Neuron (in vitro differentiated cells): ENCODE measurements at regions not wholly inside any gene's neighbourhood (a gene's known extent, or its start where the extent isn't known, plus 50 kb on each side); places are given as distances from the start of the nearest gene placed in this dataset.

ENCODE experiments used
- H2AFZ ChIP-seq: one replicate; pipeline ENCODE4 v1.6.1; 2013; ENCODE audit warnings: low read depth, mild to moderate bottlenecking, inconsistent platforms, low read length, moderate library complexity
- H3K27me3 ChIP-seq: one replicate; pipeline ENCODE4 v1.6.1; 2013; ENCODE audit warnings: low read length; ENCODE audit not compliant: insufficient read depth
- H3K36me3 ChIP-seq: one replicate; pipeline ENCODE4 v1.6.1; 2013; ENCODE audit warnings: low read length; ENCODE audit not compliant: insufficient read depth
- H3K4me1 ChIP-seq: one replicate; pipeline ENCODE4 v1.6.1; 2013; ENCODE audit warnings: low read length; ENCODE audit not compliant: insufficient read depth
- H3K4me3 ChIP-seq: 2 replicates; pipeline ENCODE4 v1.5.1; 2013; ENCODE audit warnings: mild to moderate bottlenecking, low read length, moderate library complexity
- H3K9me3 ChIP-seq: one replicate; pipeline ENCODE4 v1.6.1; 2013; ENCODE audit warnings: low read length

DNA sequence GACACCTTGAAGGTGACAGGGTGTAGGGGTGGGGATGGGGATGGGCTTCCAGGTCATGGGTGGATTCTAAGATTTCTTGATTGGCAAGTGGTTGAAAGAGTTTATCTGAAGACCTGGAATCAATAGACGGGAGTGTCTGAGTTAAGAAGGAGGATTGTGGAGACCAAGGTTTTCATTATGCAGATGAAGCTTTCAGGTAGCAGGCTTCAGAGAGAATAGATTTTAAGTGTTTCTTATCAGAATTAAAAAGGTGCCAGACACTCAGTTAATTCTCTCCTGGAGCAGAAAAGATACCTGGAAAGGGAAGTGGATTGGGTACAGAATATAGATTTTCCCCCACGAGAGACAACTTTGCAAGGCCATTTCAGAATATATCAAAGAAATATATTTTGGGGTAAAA lies 211.7 kb upstream of the PRICKLE1 start:
- H3K36me3 ChIP-seq, result no peaks in the 10 kb centered on the region
- no peaks in the 10 kb centered on the region for H3K4me1 ChIP-seq
- no peaks in the 10 kb centered on the region for H3K27me3 ChIP-seq
- H3K9me3 ChIP-seq, result no peaks in the 10 kb centered on the region
- no peak overlapping the region for H2AFZ ChIP-seq
- H3K4me3 ChIP-seq, result no peak overlapping the region

DNA sequence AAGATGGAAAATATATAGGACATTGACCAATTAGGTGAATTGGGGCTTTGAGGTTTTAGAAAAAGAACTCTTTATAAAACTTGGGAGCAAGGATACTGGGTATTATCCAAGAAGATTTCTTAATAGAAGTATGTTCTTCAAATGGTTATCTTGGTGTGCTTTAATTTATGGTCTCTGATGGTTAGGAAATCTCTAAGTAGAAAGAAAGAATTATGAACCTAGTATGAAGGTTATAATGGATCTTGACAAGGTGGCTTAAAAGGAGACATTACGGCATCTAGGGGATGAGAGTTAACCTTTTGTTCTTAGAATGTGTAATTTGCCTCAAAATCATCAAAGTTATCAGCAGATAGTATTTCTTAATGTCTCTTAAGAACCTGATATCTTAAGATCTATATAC lies 210.4 kb upstream of the PRICKLE1 start:
- no peak overlapping the region for H2AFZ ChIP-seq
- no peak overlapping the region for H3K4me3 ChIP-seq
- H3K36me3 ChIP-seq, result no peaks in the 10 kb centered on the region
- no peaks in the 10 kb centered on the region for H3K9me3 ChIP-seq
- no peaks in the 10 kb centered on the region for H3K4me1 ChIP-seq
- H3K27me3 ChIP-seq, result no peaks in the 10 kb centered on the region

DNA sequence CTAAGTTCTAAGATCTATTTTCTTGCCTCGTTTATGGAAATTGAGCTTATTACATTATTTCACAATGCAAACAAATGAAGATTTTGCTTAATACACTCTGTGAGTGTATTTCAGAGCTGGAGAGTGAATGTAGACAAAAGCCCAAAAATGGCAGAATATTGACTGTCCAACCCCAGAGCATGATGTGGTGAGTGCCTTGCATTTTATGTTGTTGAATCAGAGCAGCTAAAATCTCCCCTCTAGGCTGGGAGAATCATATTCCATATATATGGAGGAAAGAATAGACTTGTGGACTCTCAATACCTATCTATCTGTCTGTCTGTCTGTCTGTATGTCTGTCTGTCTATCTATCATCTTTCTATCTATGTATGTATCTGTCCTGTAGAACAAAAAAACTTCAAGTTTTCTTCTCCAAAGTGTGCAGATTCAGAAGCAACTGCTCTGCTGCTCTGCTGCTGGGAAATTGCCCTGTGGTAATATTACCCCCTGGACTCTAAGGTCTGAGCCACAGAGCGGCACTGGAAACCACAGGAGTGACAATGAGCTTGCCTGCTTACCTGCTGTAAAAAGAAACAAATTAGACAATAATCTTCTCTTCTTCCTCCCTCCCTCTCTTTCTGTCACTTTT lies 209.4 kb upstream of the PRICKLE1 start:
- H2AFZ ChIP-seq, result no peak overlapping the region
- no peak overlapping the region for H3K4me3 ChIP-seq
- no peaks in the 10 kb centered on the region for H3K27me3 ChIP-seq
- H3K4me1 ChIP-seq, result no peaks in the 10 kb centered on the region
- H3K36me3 ChIP-seq, result no peaks in the 10 kb centered on the region
- H3K9me3 ChIP-seq, result no peaks in the 10 kb centered on the region

DNA sequence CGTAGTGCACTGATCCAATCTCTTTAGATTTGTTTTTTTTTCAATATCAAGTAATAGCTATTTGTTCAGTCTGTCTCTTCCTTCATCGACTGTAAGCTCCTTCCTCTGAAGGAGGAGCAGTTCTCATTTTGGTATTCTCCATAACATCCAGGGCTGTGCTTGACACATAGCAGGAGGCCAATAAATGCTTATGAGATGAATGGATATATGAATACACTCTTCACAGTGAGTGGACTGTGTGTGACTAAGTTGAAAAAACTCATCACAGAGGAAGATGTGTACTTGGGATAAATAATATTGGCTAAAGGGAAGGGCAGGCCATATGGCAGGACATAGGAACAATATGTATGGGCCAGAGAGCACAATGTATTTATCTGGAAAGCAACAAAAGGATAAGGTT lies 205.3 kb upstream of the PRICKLE1 start:
- H3K36me3 ChIP-seq, result no peaks in the 10 kb centered on the region

DNA sequence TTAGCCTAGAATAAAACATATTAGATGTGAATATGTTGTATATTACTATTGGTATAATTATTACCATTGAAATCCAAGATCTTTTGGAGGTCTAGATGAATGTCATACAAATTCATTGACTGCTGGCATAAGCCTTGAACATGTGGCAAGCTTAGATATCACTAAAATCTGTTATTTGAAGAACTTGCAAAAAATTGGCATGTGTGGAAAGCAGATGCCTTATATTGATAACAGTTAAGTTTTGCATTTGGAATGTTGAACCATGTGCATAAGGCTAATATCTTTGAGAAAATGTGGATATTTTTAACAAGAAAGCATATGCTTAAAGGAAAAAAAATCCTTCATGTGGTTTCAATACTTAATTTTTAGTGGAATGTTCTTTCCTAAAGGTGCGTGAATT lies 203.6 kb upstream of the PRICKLE1 start:
- peaks cover 12% of the 10 kb centered on the region for H3K4me1 ChIP-seq
- H3K4me3 ChIP-seq, result no peak overlapping the region
- no peaks in the 10 kb centered on the region for H3K9me3 ChIP-seq
- no peak overlapping the region for H2AFZ ChIP-seq
- no peaks in the 10 kb centered on the region for H3K36me3 ChIP-seq
- H3K27me3 ChIP-seq, result no peaks in the 10 kb centered on the region

More for the DNA sequence above, 205.3 kb upstream of the PRICKLE1 start:
- Histone ChIP-seq H3K4me1 (peaks cover 12% of the 10 kb centered on the region), H3K4me3 (no peak overlapping the region), H2AFZ (no peak overlapping the region), H3K27me3 (no peaks in the 10 kb centered on the region), H3K9me3 (no peaks in the 10 kb centered on the region)

DNA sequence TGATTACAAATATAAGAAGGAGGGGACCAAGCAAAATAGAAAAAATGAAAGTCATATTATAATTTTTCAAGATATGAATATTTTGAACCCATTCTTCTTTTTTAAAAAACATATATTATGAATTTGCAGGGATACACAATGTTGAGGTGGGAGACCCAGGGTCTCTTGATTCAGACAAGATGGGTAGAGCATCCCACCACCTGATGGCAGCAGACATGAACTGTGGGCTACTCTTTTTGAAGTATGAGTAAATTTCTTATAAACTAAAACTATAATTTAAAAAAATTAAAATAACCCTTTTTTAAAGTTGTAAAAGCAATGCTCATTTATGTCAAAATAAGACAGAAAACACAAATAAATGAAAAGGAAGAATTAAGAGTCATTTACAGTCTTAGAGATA lies 202.7 kb upstream of the PRICKLE1 start:
- Histone ChIP-seq H3K4me3 (no peak overlapping the region), H3K4me1 (peaks cover 12% of the 10 kb centered on the region), H3K27me3 (no peaks in the 10 kb centered on the region), H3K9me3 (no peaks in the 10 kb centered on the region), H3K36me3 (no peaks in the 10 kb centered on the region), H2AFZ (no peak overlapping the region)

DNA sequence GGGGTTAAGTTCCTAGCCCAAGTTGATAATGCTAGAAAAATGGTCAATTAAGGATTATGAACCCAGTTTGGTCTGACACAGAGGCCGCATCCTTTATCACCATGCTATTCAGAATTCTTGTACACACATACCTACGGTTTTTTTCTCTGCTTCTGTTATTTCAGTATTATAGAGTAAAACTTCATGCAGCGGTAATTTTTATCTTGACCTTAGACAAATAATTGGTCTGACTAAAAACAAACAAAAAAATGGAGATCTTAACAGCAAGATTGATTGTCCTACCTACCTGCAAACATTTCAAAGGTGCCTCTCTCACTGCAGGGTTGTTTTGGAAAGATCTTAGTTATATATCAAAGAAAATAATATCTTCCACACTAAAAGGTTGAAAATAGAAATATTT lies 201.9 kb upstream of the PRICKLE1 start:
- Histone ChIP-seq H3K4me1 (peaks cover 12% of the 10 kb centered on the region), H3K36me3 (no peaks in the 10 kb centered on the region), H2AFZ (no peak overlapping the region), H3K9me3 (no peaks in the 10 kb centered on the region), H3K4me3 (no peak overlapping the region), H3K27me3 (no peaks in the 10 kb centered on the region)

DNA sequence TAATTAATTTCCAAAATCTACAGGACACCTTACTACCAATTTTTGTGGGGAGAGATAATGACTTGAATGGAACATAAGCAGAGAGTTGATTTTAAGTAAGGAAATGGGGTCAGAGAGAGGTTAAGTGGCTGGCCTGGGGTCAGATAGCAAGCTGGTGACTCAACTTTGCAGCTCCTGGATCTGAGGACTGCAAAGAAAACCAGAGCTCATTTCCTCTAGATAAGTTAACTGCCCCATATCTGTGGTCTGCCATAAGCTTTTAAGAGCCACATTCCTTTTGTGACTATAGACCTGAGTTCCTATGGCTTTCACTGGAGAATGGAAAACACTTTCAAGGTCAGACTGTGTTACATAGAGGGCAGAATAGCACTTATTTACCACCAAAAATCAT lies 201.2 kb upstream of the PRICKLE1 start:
- Histone ChIP-seq H3K9me3 (no peaks in the 10 kb centered on the region), H3K4me3 (no peak overlapping the region), H3K4me1 (peaks cover 12% of the 10 kb centered on the region), H2AFZ (no peak overlapping the region), H3K36me3 (no peaks in the 10 kb centered on the region), H3K27me3 (no peaks in the 10 kb centered on the region)

DNA sequence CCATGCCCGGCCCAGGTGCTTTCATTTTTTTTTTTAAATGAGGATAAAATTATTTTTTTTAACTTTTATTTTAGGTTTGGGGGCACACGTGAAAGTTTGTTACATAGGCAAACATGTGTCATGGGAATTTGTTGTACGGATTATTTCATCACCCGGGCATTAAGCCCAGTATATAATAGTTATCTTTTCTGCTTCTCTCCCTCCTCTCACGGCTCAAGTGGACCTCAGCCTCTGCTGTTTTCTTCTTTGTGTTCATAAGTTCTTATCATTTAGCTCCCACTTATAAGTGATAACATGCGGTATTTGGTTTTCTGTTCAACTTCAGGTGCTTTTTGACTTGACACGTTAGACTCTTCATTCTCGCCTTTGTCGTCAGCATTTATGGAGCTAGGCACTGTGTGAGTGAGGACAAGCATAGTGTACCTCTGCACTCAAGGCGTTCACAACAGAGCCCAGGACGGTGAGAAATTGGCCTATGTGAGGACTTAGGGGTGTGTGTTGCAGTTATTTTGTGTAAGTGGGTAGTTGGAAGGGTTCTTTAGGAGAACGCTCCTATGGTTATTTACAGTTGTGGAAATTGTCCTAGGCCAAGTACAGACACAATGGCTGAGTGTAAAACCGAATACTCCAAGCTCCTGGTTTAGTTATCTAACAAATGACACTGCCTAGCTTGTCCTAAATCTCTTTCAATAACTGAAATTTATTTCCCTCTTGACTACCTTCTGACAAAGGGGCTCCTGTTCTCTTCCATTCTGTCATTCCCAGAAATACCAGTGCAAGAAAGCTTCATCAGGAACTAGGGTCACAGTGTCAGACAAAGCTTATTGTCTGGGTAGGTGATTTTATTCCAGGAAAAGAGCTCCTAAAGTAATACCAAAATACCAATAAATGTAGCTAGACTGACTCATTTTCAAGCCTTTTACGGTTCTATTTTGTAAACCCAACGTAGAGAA lies 200.5 kb upstream of the PRICKLE1 start:
- H3K4me1 ChIP-seq, result peaks cover 12% of the 10 kb centered on the region

DNA sequence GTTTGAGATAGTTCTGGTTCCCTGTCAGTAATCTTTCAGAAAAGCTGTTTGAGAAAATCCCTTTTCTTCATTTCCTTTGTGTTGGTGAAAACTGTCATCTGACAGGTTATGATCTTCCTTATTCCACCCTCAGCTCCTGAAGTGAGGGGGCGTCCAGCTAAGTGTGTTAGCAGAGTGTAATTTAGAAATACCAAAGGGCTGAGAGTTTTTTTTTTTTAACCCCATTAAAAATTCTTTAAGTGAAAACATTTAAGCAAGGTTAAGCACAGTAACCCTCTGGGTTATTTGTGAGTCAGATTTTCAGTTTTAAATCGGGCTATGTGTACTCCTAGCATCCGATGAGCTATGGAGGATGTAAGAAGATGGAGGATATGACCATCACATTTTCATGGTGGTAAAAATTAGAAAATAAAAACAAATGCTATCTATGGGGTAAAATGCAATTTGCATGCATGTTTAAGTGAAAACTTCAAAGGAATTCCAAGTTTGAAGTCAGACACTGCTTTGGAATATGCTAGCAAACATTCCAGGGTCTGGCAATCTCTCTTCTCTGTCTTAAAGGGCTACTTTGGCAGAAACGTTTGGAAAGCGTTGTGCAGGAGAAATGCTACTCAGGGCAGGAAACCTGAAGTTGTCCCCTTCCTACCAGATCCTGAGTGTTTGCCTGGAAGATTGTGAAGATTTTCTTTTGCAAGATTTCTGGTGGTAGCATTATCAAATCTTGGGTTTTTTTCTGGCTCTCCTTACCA lies 197.0 kb upstream of the PRICKLE1 start:
- no peaks in the 10 kb centered on the region for H3K36me3 ChIP-seq
- H2AFZ ChIP-seq, result no peak overlapping the region
- peaks cover 12% of the 10 kb centered on the region for H3K4me1 ChIP-seq
- no peaks in the 10 kb centered on the region for H3K27me3 ChIP-seq
- no peak overlapping the region for H3K4me3 ChIP-seq
- H3K9me3 ChIP-seq, result no peaks in the 10 kb centered on the region

More for the DNA sequence above, 200.5 kb upstream of the PRICKLE1 start:
- Histone ChIP-seq H3K27me3 (no peaks in the 10 kb centered on the region), H3K9me3 (no peaks in the 10 kb centered on the region), H3K36me3 (no peaks in the 10 kb centered on the region), H2AFZ (no peak overlapping the region), H3K4me3 (no peak overlapping the region)

DNA sequence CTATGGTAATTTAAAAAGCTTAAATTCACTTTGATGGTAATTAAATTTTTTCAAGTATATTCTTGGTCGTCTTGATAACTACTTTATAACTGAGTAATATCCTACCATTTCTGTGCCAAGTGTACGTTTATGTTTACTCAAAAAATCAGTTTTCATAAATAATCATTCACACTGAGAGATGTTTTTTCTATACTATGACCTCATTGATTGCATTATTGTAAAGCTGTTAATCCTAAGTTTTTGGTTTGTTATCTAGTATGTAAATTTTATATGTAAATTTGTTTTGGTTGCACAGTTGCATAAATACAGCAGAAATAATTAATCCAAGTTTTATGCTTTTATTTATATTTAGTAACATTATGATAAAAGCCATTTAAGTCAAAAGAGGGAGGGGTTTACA lies 196.4 kb upstream of the PRICKLE1 start:
- Histone ChIP-seq H3K9me3 (no peaks in the 10 kb centered on the region), H2AFZ (no peak overlapping the region), H3K27me3 (no peaks in the 10 kb centered on the region), H3K36me3 (no peaks in the 10 kb centered on the region), H3K4me3 (no peak overlapping the region), H3K4me1 (peaks cover 9% of the 10 kb centered on the region)

DNA sequence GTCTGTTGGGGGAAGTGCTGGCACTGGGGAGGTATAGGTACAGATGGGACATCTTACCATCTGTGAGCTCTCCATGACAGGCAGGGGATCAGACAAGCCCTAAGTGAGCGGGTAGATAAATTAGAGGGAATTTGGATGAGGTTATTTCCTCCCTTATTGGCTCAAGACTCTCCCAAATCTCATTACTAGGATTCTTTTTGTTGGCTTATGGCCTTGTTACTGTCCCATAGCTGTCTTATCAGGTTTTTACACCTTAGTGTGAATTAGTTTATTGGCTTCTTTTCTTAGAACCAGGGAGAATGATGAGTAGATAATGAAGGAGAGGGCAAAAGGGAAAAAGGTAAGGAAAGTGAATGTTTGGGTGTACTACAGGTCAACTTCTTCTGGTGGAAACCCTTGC lies 191.1 kb upstream of the PRICKLE1 start:
- no peaks in the 10 kb centered on the region for H3K27me3 ChIP-seq
- no peaks in the 10 kb centered on the region for H3K9me3 ChIP-seq
- no peak overlapping the region for H2AFZ ChIP-seq
- no peaks in the 10 kb centered on the region for H3K36me3 ChIP-seq
- no peaks in the 10 kb centered on the region for H3K4me1 ChIP-seq
- H3K4me3 ChIP-seq, result no peak overlapping the region
